GM13976 (cell line): ENCODE measurements at regions not wholly inside any gene's neighbourhood (a gene's known extent, or its start where the extent isn't known, plus 50 kb on each side); places are given as distances from the start of the nearest gene placed in this dataset.

ENCODE experiments used
- DNase-seq: peaks from one replicate; pipeline ENCODE4 v3.0.0; 2012; ENCODE audit warnings: low spot score
- in situ Hi-C: fragments of 300-500 bp; cut with MboI; formaldehyde crosslinking; loops from one replicate; pipeline ENCODE4 v1.12.0; 2022; ENCODE audit warnings: low sequenced_read_pairs, mixed read lengths, inconsistent platforms; ENCODE audit not compliant: unreplicated experiment
- TF ChIP-seq, protein P1 (sequence below): IDR thresholded peaks from 2 replicates; pipeline ENCODE4 v1.5.1; 2012; ENCODE audit warnings: borderline replicate concordance, mild to moderate bottlenecking; ENCODE audit not compliant: insufficient read depth; ENCODE audit errors: extremely low read depth, missing control alignments, control extremely low read depth

GRCh38 chr6:94041945-94042709 lies 622.8 kb upstream of the EPHA7 start:
- no peak for DNase-seq
- TF ChIP-seq, protein P1, sequence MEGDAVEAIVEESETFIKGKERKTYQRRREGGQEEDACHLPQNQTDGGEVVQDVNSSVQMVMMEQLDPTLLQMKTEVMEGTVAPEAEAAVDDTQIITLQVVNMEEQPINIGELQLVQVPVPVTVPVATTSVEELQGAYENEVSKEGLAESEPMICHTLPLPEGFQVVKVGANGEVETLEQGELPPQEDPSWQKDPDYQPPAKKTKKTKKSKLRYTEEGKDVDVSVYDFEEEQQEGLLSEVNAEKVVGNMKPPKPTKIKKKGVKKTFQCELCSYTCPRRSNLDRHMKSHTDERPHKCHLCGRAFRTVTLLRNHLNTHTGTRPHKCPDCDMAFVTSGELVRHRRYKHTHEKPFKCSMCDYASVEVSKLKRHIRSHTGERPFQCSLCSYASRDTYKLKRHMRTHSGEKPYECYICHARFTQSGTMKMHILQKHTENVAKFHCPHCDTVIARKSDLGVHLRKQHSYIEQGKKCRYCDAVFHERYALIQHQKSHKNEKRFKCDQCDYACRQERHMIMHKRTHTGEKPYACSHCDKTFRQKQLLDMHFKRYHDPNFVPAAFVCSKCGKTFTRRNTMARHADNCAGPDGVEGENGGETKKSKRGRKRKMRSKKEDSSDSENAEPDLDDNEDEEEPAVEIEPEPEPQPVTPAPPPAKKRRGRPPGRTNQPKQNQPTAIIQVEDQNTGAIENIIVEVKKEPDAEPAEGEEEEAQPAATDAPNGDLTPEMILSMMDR = no peak
- in situ Hi-C loops = no loop called here

DNA sequence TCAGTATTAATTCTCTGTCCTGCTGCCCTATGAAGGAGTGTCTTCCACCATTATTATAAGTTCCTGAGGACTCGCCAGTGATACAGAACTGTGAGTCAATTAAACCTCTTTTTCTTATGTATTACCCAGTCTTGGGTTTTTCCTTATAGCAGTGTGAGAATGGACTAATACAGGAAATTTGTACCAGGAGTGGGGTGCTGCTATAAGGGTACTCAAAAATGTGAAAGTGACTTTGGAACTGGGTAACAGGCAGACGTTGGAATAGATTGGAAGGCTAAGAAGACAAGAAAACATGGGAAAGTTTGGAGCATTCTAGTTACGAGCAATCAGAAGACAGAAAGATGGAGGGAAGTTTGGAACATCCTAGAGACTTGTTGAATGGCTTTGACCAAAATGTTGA lies 616.7 kb upstream of the EPHA7 start:
- DNase-seq = no peak
- in situ Hi-C loops = no loop called here
- TF ChIP-seq, protein P1 = no peak

- TF ChIP-seq, protein P1 = no peak
- DNase-seq = no peak
- in situ Hi-C loops = no loop called here
These were observed 608.0 kb upstream of the EPHA7 start for GRCh38 chr6:94027374-94027773.

DNA sequence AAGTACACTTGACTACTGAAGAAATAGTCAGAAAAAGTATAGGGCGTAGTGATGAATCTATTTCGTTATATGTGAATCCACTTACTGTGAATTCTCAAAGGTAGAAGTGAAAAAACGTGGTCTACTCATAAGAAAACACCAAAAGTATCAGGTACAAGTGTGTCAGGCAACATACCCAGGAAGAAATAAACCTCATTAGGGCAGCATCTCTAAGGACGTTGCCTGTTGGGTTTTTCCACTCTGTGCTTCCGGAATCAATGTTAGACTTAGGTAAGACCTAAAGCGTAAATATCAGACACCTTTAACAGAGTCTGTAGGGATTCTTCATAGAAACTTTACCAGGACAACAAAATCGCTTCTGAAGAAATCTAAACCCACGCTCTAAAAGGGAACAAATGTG lies 607.2 kb upstream of the EPHA7 start:
- DNase-seq = no peak
- in situ Hi-C loops = no loop called here
- TF ChIP-seq, protein P1 = no peak

- no peak for DNase-seq
- TF ChIP-seq, protein P1 = no peak
- in situ Hi-C loops = no loop called here
These were observed 586.5 kb upstream of the EPHA7 start for GRCh38 chr6:94005835-94006234.

- TF ChIP-seq, protein P1 = no peak
- in situ Hi-C loops = no loop called here
- no peak for DNase-seq
These were observed 573.6 kb upstream of the EPHA7 start for GRCh38 chr6:93992976-93993375.
